ENCODE measurements at regions not wholly inside any gene's neighbourhood (a gene's known extent, or its start where the extent isn't known, plus 50 kb on each side); places are given as distances from the start of the nearest gene placed in this dataset.

DNA sequence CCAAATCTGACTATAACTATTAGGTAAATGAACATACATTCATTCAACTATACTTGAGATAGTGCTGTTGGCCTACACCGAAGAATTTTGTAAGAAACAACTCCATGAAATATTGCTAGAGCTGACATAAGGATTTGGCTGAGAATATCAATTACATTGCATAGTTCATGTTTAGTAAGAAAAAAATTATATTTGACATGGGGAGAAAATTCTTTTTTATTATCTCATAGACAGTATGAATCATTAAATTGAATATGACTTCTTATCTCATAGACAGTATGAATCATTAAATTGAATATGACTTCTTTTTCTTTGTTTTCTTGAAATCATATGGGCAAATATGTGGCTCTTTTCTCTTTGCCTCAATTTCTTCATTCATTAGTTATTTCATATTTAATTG lies 212.3 kb upstream of the HSF2 start:
- TF ChIP-seq ZNF404 (tag by site-specific recombination; IDR thresholded peaks at IDR 0.05) (no peak), ZNF560 (tag by site-specific recombination; IDR thresholded peaks at IDR 0.05; ENCODE audit: borderline replicate concordance) (no peak), KLF1 (tag by site-specific recombination; IDR thresholded peaks at IDR 0.05) (no peak), ZNF366 (tag by site-specific recombination; conservative IDR thresholded peaks at IDR 0.05) (no peak)
- TF ChIP-seq, protein P1, sequence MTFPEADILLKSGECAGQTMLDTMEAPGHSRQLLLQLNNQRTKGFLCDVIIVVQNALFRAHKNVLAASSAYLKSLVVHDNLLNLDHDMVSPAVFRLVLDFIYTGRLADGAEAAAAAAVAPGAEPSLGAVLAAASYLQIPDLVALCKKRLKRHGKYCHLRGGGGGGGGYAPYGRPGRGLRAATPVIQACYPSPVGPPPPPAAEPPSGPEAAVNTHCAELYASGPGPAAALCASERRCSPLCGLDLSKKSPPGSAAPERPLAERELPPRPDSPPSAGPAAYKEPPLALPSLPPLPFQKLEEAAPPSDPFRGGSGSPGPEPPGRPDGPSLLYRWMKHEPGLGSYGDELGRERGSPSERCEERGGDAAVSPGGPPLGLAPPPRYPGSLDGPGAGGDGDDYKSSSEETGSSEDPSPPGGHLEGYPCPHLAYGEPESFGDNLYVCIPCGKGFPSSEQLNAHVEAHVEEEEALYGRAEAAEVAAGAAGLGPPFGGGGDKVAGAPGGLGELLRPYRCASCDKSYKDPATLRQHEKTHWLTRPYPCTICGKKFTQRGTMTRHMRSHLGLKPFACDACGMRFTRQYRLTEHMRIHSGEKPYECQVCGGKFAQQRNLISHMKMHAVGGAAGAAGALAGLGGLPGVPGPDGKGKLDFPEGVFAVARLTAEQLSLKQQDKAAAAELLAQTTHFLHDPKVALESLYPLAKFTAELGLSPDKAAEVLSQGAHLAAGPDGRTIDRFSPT (tag by site-specific recombination; IDR thresholded peaks at IDR 0.05): no peak
- TF ChIP-seq, protein P2, sequence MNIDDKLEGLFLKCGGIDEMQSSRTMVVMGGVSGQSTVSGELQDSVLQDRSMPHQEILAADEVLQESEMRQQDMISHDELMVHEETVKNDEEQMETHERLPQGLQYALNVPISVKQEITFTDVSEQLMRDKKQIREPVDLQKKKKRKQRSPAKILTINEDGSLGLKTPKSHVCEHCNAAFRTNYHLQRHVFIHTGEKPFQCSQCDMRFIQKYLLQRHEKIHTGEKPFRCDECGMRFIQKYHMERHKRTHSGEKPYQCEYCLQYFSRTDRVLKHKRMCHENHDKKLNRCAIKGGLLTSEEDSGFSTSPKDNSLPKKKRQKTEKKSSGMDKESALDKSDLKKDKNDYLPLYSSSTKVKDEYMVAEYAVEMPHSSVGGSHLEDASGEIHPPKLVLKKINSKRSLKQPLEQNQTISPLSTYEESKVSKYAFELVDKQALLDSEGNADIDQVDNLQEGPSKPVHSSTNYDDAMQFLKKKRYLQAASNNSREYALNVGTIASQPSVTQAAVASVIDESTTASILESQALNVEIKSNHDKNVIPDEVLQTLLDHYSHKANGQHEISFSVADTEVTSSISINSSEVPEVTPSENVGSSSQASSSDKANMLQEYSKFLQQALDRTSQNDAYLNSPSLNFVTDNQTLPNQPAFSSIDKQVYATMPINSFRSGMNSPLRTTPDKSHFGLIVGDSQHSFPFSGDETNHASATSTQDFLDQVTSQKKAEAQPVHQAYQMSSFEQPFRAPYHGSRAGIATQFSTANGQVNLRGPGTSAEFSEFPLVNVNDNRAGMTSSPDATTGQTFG (tag by site-specific recombination; IDR thresholded peaks at IDR 0.05; ENCODE audit: borderline replicate concordance): no peak
